HL-60 (cell line): ENCODE measurements at regions not wholly inside any gene's neighbourhood (a gene's known extent, or its start where the extent isn't known, plus 50 kb on each side); places are given as distances from the start of the nearest gene placed in this dataset.

Experiments
- CTCF ChIP-seq: IDR thresholded peaks from one replicate; pipeline ENCODE4 v1.5.1; 2011; ENCODE audit warnings: low read length, control low read depth, inconsistent platforms; ENCODE audit not compliant: insufficient read depth
- GABPA ChIP-seq: IDR thresholded peaks from 2 replicates; pipeline ENCODE4 v1.6.1; 2012; ENCODE audit warnings: low read depth
- REST ChIP-seq: IDR thresholded peaks from 2 replicates; pipeline ENCODE4 v1.6.1; 2012; ENCODE audit warnings: low read depth; ENCODE audit not compliant: insufficient replicate concordance
- SPI1 ChIP-seq: IDR thresholded peaks from 2 replicates; pipeline ENCODE4 v1.6.1; 2012; ENCODE audit warnings: low read depth, mild to moderate bottlenecking, borderline replicate concordance

- TF ChIP-seq CTCF (no peak), SPI1 (no peak), REST (no peak), GABPA (no peak)
Measured at GRCh38 chr5:124997186-124997893, 250.9 kb upstream of the ZNF608 start.
